GM21360 (cell line): ENCODE measurements at regions not wholly inside any gene's neighbourhood (a gene's known extent, or its start where the extent isn't known, plus 50 kb on each side); places are given as distances from the start of the nearest gene placed in this dataset.

ENCODE experiments used
- ATAC-seq: cut with Tn5 transposase; IDR thresholded peaks from one replicate; pipeline ENCODE4 v1.9.1; 2021; ENCODE audit warnings: mild to moderate bottlenecking, moderate library complexity; ENCODE audit not compliant: unreplicated experiment

- no peak for ATAC-seq
Measured at GRCh38 chr1:58890113-58890512, 106.3 kb upstream of the JUN start.

- no peak for ATAC-seq
Measured at GRCh38 chr1:58890609-58891008, 106.8 kb upstream of the JUN start.

GRCh38 chr1:58891347-58891746 lies 107.5 kb upstream of the JUN start:
- ATAC-seq = no peak

GRCh38 chr1:58893257-58893869 lies 109.5 kb upstream of the JUN start:
- ATAC-seq = no peak

GRCh38 chr1:58895082-58895481 lies 111.2 kb upstream of the JUN start:
- no peak for ATAC-seq

GRCh38 chr1:58895559-58896145 lies 111.8 kb upstream of the JUN start:
- no peak for ATAC-seq

GRCh38 chr1:58896246-58897183 lies 112.7 kb upstream of the JUN start:
- no peak for ATAC-seq

GRCh38 chr1:58898739-58899586 lies 115.1 kb upstream of the JUN start:
- ATAC-seq = no peak

- ATAC-seq = no peak
Measured at GRCh38 chr1:58899587-58900271, 115.9 kb upstream of the JUN start.

GRCh38 chr1:58900396-58900795 lies 116.5 kb upstream of the JUN start:
- no peak for ATAC-seq

- ATAC-seq = no peak
Measured at GRCh38 chr1:58901008-58901407, 117.2 kb upstream of the JUN start.

- ATAC-seq = no peak
Measured at GRCh38 chr1:58902830-58903513, 119.1 kb upstream of the JUN start.

- ATAC-seq = peak; percentile 87
Measured at GRCh38 chr1:58903514-58904298, 119.9 kb upstream of the JUN start.

GRCh38 chr1:58904299-58905125 lies 120.7 kb upstream of the JUN start:
- no peak for ATAC-seq

GRCh38 chr1:58905126-58905490 lies 121.3 kb upstream of the JUN start:
- no peak for ATAC-seq

GRCh38 chr1:58905628-58906221 lies 121.9 kb upstream of the JUN start:
- no peak for ATAC-seq

GRCh38 chr1:58907398-58907797 lies 123.6 kb upstream of the JUN start:
- no peak for ATAC-seq
